MCF 10A (cell line): ENCODE measurements at regions not wholly inside any gene's neighbourhood (a gene's known extent, or its start where the extent isn't known, plus 50 kb on each side); places are given as distances from the start of the nearest gene placed in this dataset.

ENCODE experiments used
- BruUV-seq: library from RNA; stranded (reverse); fragments of 400-500 nt; replicated peaks from 2 replicates; lab custom pipeline; 2021; lab: Mats Ljungman, UMichigan
- CTCF ChIA-PET: fragments of 300-600 bp; sonication (Branson Sonifier 250); formaldehyde crosslinking; extraction: SDS; loops from one replicate; lab custom pipeline; 2021; ENCODE audit warnings: antibody characterized with exemption, inconsistent platforms; lab: Yijun Ruan, JAX
- POLR2A ChIA-PET: fragments of 300-600, 350-650 bp; sonication (Branson Sonifier 250); formaldehyde crosslinking; extraction: SDS; loops from one replicate; lab custom pipeline; 2020; ENCODE audit warnings: antibody characterized with exemption, inconsistent platforms; lab: Yijun Ruan, JAX
- DNase-seq: peaks from one replicate; pipeline ENCODE4 v3.0.0-alpha.2; 2018; ENCODE audit not compliant: unreplicated experiment
- H3K27ac Mint-ChIP-seq: one replicate; pipeline ENCODE4 v1.8.0; 2022; ENCODE audit warnings: mild to moderate bottlenecking, low read depth, mixed read lengths; ENCODE audit not compliant: unreplicated experiment
- H3K27me3 Mint-ChIP-seq: one replicate; pipeline ENCODE4 v1.8.0; 2022; ENCODE audit warnings: mixed read lengths; ENCODE audit not compliant: insufficient read depth, unreplicated experiment
- H3K36me3 Mint-ChIP-seq: one replicate; pipeline ENCODE4 v1.8.0; 2022; ENCODE audit warnings: mild to moderate bottlenecking, moderate library complexity, mixed read lengths; ENCODE audit not compliant: insufficient read depth, unreplicated experiment
- H3K4me1 Mint-ChIP-seq: one replicate; pipeline ENCODE4 v1.8.0; 2022; ENCODE audit warnings: mixed read lengths; ENCODE audit not compliant: insufficient read depth, unreplicated experiment
- H3K4me3 Mint-ChIP-seq: one replicate; pipeline ENCODE4 v1.8.0; 2022; ENCODE audit warnings: mild to moderate bottlenecking, moderate library complexity, mixed read lengths; ENCODE audit not compliant: unreplicated experiment
- H3K9me3 Mint-ChIP-seq: one replicate; pipeline ENCODE4 v1.8.0; 2022; ENCODE audit warnings: mixed read lengths; ENCODE audit not compliant: unreplicated experiment
- CTCF ChIP-seq: fragments of 200-600 bp; IDR thresholded peaks from one replicate; pipeline ENCODE4 v1.8.0; 2022; ENCODE audit warnings: antibody characterized with exemption, mild to moderate bottlenecking; ENCODE audit not compliant: unreplicated experiment
- intact Hi-C: fragments of 100-400 bp; cut with micrococcal nuclease; formaldehyde crosslinking; loops from 2 replicates; pipeline ENCODE4 v1.14.1; 2022

GRCh38 chr1:81492628-81493027 is 308.1 kb upstream of the ADGRL2 start:
- intact Hi-C loops: no loop called here
- no peaks in the 10 kb centered on the region for H3K4me1 Mint-ChIP-seq
- H3K36me3 Mint-ChIP-seq: no peaks in the 10 kb centered on the region
- ChIA-PET POLR2A (no interaction called here), CTCF (no interaction called here)
- no peak overlapping the region for H3K27ac Mint-ChIP-seq
- H3K4me3 Mint-ChIP-seq: no peak overlapping the region
- H3K27me3 Mint-ChIP-seq: no peaks in the 10 kb centered on the region
- BruUV-seq: no TSS peak
- no peak for DNase-seq
- no peak for TF ChIP-seq CTCF
- peaks cover 8% of the 10 kb centered on the region for H3K9me3 Mint-ChIP-seq

- Mint-ChIP-seq H3K27me3 (no peaks in the 10 kb centered on the region), H3K27ac (no peak overlapping the region), H3K4me3 (no peak overlapping the region), H3K4me1 (no peaks in the 10 kb centered on the region), H3K36me3 (no peaks in the 10 kb centered on the region), H3K9me3 (peaks cover 8% of the 10 kb centered on the region)
- ChIA-PET CTCF (interaction anchor here (0.6 kb wide), 1 partner anchor 255 kb away, joined by 3 read pairs; no protein-coding TSS in a partner anchor), POLR2A (no interaction called here)
- DNase-seq: no peak
- BruUV-seq: no TSS peak
- TF ChIP-seq CTCF: no peak
- intact Hi-C loops: no loop called here
Measured at GRCh38 chr1:81490614-81491013, 310.1 kb upstream of the ADGRL2 start.

GRCh38 chr1:81489372-81489934 is 311.3 kb upstream of the ADGRL2 start:
- no peaks in the 10 kb centered on the region for H3K36me3 Mint-ChIP-seq
- CTCF ChIA-PET: interaction anchor here (0.6 kb wide), 1 partner anchor 164 kb away, joined by 3 read pairs; no protein-coding TSS in a partner anchor

GRCh38 chr1:81484284-81484683 is 316.4 kb upstream of the ADGRL2 start:
- DNase-seq: no peak
- no TSS peak for BruUV-seq
- H3K36me3 Mint-ChIP-seq: no peaks in the 10 kb centered on the region
- H3K27ac Mint-ChIP-seq: no peak overlapping the region
- H3K27me3 Mint-ChIP-seq: no peaks in the 10 kb centered on the region
- TF ChIP-seq CTCF: no peak
- H3K9me3 Mint-ChIP-seq: peaks cover 4% of the 10 kb centered on the region
- POLR2A ChIA-PET: interaction anchor here (0.6 kb wide), 1 partner anchor 12 kb away, joined by 3 read pairs; no protein-coding TSS in a partner anchor
- H3K4me3 Mint-ChIP-seq: no peak overlapping the region
- no peaks in the 10 kb centered on the region for H3K4me1 Mint-ChIP-seq
- CTCF ChIA-PET: no interaction called here
- intact Hi-C loops: no loop called here

More at GRCh38 chr1:81489372-81489934, 311.3 kb upstream of the ADGRL2 start:
- DNase-seq: no peak
- BruUV-seq: no TSS peak
- Mint-ChIP-seq H3K27ac (no peak overlapping the region), H3K4me3 (no peak overlapping the region), H3K4me1 (no peaks in the 10 kb centered on the region), H3K9me3 (peaks cover 8% of the 10 kb centered on the region), H3K27me3 (no peaks in the 10 kb centered on the region)
- TF ChIP-seq CTCF: no peak
- intact Hi-C loops: no loop called here
- POLR2A ChIA-PET: interaction anchor here (0.6 to 0.7 kb wide), 2 partner anchors 11 to 92 kb away, joined by 3 to 4 read pairs; no protein-coding TSS in a partner anchor
